HG03442 (cell line): ENCODE measurements at regions not wholly inside any gene's neighbourhood (a gene's known extent, or its start where the extent isn't known, plus 50 kb on each side); places are given as distances from the start of the nearest gene placed in this dataset.
A peak's percentile ranks its signal among the peaks of the same experiment; 100 is the strongest.
"Not testable (repeated sequence)": the region's sequence is repeated elsewhere in the genome, so short reads cannot be mapped to it uniquely, and the experiment has no call there.

Source experiments
- ATAC-seq: cut with Tn5 transposase; IDR thresholded peaks from one replicate; pipeline ENCODE4 v1.9.1; 2021; ENCODE audit warnings: mild to moderate bottlenecking, moderate library complexity; ENCODE audit not compliant: unreplicated experiment

GRCh38 chr15:60251300-60252070 is 146.3 kb downstream of the ANXA2 start:
- ATAC-seq = no peak

- no peak for ATAC-seq
Measured at GRCh38 chr15:60254416-60254815, 143.4 kb downstream of the ANXA2 start.

DNA sequence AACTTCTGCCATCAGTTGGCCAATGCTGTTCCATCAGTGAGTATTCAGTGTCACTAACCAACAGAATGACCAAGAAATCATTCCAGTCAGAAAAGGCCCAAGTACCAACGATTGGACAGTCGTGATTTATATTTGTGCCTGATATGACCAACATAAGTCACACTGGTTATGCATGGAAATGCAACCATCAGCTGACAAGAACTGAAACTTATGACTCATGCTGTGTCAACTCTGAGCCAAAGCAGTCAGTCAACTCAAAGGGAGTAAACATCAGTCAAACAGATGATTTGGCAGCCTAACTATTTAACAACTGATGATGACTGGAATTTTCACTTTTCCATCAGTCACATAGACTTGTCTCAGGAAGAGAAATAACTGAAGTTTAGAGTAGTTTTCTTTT is 142.4 kb downstream of the ANXA2 start:
- peak; percentile 91 for ATAC-seq

GRCh38 chr15:60257591-60258159 is 140.1 kb downstream of the ANXA2 start:
- ATAC-seq = no peak

DNA sequence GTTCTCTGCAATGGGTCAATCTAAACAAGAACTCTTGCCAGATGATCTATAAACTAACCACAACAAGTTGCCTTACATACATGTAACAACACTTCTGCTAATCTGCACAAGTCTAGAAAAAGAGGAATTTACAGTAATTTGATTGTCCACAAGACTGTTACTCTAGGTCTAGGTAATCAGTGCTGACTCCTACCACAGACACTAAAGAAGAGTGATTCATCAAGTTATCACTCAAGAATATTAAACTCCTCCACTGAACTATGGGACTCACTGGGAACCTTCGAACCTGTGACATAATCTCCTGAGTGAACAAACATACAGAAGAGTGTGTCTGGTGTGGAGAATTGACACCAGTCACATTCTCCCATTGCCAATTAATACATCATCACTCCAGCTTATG is 138.3 kb downstream of the ANXA2 start:
- ATAC-seq = no peak

GRCh38 chr15:60264088-60264487 is 133.7 kb downstream of the ANXA2 start:
- ATAC-seq = no peak

DNA sequence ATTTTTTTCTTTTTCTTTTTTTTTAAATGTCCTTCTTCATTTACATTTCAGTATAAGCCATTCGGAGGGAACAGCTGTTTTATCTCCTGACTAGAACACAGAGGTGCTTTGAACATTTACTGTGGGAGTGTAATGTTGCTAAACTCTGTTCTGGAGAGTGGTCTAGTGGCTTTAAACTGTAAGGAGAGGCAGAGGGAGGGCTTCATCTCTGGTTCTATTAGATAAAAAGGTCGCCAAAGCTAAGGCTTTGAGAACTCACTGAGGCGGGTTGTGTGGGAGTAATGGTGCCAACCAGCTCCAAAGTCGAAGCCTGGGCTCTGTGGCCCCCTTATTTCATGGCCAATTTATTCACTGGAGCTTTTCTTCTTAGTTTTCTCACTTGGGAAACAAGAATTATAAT is 133.2 kb downstream of the ANXA2 start:
- no peak for ATAC-seq

DNA sequence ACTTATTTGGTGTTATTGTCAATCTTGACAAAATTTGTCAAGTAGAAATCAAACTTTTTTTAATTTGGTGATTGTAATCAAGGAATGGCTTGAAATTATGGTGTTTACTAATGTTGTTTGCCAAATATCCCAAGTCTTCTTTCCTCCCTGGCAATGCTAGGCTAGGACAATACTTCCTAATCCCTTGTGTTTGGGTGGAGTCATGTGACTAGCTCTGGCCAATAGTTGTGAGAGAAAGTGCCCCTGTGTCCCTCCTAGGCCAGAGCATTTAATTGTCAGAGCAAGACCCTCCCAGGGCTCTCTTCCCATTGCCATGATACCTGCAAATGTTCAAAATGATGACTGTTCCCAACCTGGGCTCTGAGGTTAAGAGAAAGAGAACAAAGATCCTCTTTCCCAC is 132.7 kb downstream of the ANXA2 start:
- no peak for ATAC-seq

DNA sequence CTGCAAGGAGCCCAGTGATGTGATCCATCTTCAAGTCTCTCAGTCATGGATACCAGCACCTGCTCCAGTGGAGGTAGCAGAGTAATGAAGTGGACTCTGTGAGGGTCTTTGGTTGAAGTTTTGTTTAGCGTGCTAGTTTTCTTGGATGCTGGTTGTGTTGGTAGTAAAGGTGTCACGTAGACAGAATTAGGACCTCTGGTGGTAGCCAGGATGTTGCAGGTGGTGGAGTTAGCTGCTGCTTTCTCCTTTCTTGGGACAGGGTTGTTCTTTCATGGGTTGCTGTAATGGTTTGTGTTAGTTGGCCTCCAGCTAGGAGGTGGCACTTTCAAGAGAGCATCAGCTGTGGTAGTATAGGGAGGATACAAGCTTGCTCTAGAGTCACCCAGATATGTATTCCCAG is 125.2 kb downstream of the ANXA2 start:
- ATAC-seq = no peak

- ATAC-seq = no peak
Measured at GRCh38 chr15:60275624-60276023, 122.2 kb downstream of the ANXA2 start.

DNA sequence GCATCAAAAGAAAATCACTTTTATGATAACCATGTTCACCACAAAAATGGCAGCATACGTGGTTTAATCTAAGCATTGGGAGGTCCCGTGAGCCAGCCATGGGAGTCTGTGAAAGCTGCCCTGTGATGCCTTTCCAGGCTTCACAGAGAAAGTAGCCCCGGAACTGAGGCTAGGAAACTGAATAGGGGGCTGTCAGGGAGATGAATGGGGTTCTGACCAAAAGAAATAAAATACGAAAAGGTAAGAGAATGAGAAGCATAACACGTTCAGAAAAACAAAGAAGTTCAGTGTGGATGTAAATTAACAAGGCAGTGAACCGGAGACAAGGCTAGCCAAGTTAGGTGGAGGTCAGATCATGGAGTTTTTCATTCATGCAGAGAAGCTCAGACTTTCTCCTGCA is 118.9 kb downstream of the ANXA2 start:
- ATAC-seq = no peak

DNA sequence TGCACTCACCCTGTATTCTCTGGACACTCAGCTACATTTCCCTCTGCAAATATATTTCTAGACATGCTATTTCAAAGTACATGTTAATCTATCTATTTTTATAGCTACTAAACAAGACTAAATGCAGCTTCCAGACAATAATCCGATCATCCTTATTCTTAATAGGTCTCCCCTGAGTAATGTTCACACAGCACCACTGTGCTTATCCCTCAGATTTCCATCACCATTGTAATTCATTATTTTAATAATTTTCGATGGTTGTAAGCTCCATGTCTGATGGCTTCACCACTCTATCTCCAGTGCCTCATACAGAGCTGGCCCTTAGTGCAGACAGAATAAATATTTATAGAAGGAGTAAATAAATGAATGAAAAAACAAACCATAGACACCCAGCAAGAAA is 117.5 kb downstream of the ANXA2 start:
- no peak for ATAC-seq

DNA sequence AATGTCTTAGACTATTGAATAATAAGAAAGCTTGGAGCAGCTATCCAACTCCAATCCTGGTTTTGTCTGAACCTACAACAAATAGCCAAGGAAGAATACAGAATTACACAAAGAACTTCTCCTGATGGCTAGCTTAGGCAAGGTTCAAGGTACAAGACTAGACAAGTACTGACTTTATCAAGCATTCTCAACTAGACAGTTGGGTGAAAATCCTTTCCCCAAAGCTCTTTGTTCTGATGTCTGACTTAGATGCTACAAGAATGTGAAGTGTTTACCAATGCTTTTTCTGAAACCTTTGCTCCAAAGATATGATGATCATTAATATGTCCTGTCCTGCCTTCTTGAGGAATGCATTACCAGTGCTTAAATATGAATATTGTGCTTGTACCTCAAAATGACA is 113.8 kb downstream of the ANXA2 start:
- ATAC-seq = no peak

DNA sequence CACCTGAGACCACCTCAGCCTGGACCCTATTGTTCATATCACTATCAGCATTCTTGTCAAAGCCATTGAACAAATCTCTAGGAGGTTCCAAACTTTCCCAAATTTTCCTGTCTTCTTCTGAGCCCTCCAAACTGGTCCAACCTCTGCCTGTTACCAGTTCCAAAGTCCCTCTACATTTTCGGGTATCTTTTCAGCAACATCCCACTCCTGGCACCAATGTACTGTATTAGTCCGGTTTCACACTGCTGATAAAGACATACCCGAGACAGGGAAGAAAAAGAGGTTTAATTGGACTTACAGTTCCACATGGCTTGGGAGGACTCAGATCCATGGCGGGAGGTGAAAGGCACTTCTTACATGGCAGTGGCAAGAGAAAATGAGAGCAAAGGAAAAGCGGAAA is 101.9 kb downstream of the ANXA2 start:
- ATAC-seq = not testable (repeated sequence)

DNA sequence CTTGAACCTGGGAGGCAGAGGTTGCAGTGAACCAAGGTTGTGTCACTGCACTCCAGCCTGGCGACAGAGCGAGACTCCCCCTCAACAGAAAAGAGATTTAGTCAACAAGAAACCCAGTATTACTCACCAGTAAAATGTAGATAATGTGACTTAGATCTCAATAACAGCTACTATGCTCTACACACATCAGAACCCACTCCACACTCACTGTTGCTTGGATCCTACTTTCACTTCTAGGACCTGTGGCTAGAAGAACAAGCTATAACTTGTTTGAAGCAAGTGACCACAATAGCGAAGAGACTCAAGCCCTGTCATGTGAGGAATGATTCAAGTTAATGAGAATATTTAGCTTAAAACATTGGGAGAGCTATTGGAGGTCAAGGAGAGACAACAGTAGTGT is 100.7 kb downstream of the ANXA2 start:
- peak; percentile 53 for ATAC-seq
